Loucy (cell line): ENCODE measurements at regions not wholly inside any gene's neighbourhood (a gene's known extent, or its start where the extent isn't known, plus 50 kb on each side); places are given as distances from the start of the nearest gene placed in this dataset.

Experiments used
- H2AFZ ChIP-seq: fragments of 200-600 bp; sonication (generic); 2 replicates; pipeline ENCODE4 v1.6.0; 2016; ENCODE audit warnings: antibody characterized with exemption, mild to moderate bottlenecking, low read length, moderate library complexity
- H3F3A ChIP-seq: fragments of 200-600 bp; 2 replicates; pipeline ENCODE4 v1.6.0; 2016; ENCODE audit warnings: antibody characterized with exemption, low read depth, mild to moderate bottlenecking
- H3K27me3 ChIP-seq: fragments of 200-600 bp; sonication (generic); 2 replicates; pipeline ENCODE4 v1.6.1; 2014; ENCODE audit warnings: low read length, mild to moderate bottlenecking; ENCODE audit not compliant: insufficient read depth, poor library complexity, severe bottlenecking
- H3K36me3 ChIP-seq: fragments of 200-600 bp; sonication (generic); 2 replicates; pipeline ENCODE4 v1.6.1; 2016; ENCODE audit warnings: low read length; ENCODE audit not compliant: insufficient read depth
- H3K4me1 ChIP-seq: fragments of 200-600 bp; sonication (generic); 2 replicates; pipeline ENCODE4 v1.5.1; 2014; ENCODE audit warnings: low read length, mild to moderate bottlenecking; ENCODE audit not compliant: insufficient read depth, poor library complexity, severe bottlenecking
- H3K4me2 ChIP-seq: fragments of 200-600 bp; sonication (generic); 2 replicates; pipeline ENCODE4 v1.6.0; 2014; ENCODE audit warnings: antibody characterized with exemption, low read length, low read depth, mild to moderate bottlenecking; ENCODE audit not compliant: poor library complexity, severe bottlenecking
- H3K4me3 ChIP-seq: fragments of 200-600 bp; sonication (generic); 2 replicates; pipeline ENCODE4 v1.5.1; 2014; ENCODE audit warnings: low read length, mild to moderate bottlenecking, mixed read lengths; ENCODE audit not compliant: poor library complexity, severe bottlenecking
- H3K79me2 ChIP-seq: fragments of 200-600 bp; sonication (generic); 2 replicates; pipeline ENCODE4 v1.6.1; 2014; ENCODE audit warnings: low read length; ENCODE audit not compliant: insufficient read depth
- H3K9ac ChIP-seq: fragments of 200-600 bp; sonication (generic); 2 replicates; pipeline ENCODE4 v1.6.0; 2014; ENCODE audit warnings: mild to moderate bottlenecking, low read depth, low read length, moderate library complexity; ENCODE audit not compliant: poor library complexity, severe bottlenecking
- H3K9me2 ChIP-seq: fragments of 200-600 bp; sonication (generic); replicated peaks from 2 replicates; pipeline ENCODE4 v1.6.1; 2016; ENCODE audit warnings: low read depth, low read length, mixed read lengths
- H3K9me3 ChIP-seq: fragments of 200-600 bp; sonication (generic); 2 replicates; pipeline ENCODE4 v1.6.1; 2014; ENCODE audit warnings: mild to moderate bottlenecking, antibody characterized with exemption, low read length, low read depth; ENCODE audit not compliant: insufficient read depth
- H4K20me1 ChIP-seq: fragments of 200-600 bp; sonication (generic); 2 replicates; pipeline ENCODE4 v1.6.0; 2014; ENCODE audit warnings: antibody characterized with exemption, low read length, mild to moderate bottlenecking; ENCODE audit not compliant: insufficient read depth, poor library complexity, severe bottlenecking
- EZH2phosphoT487 ChIP-seq: fragments of 200-600 bp; IDR thresholded peaks from 2 replicates; pipeline ENCODE4 v1.6.1; 2018; ENCODE audit warnings: antibody characterized with exemption, mild to moderate bottlenecking, moderate library complexity, borderline replicate concordance
- TF ChIP-seq, protein P1 (sequence below): fragments of 200-600 bp; sonication (generic); conservative IDR thresholded peaks from 2 replicates; pipeline ENCODE4 v1.5.1; 2014; ENCODE audit warnings: mild to moderate bottlenecking, antibody characterized with exemption, low read length

DNA sequence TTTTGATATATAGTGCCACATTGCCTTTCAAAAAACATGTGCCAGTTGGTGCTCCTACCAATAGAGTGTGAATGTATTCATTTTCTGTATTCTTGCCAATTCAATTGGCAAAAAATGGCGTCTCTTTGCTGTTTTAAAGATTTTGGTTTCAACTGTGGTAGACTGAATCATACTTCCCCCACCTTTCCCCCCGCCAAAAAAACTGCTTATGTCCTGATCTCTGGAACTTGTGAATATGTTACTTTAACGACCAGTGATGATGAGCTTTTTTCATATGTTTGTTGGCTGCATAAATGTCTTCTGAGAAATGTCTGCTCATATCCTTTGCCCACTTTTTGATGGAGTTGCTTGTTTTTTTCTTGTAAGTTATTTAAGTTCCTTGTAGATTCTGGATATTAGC, 325.1 kb upstream of the KCNJ16 start:
- Histone ChIP-seq H3K36me3 (no peaks in the 10 kb centered on the region), H3K27me3 (no peaks in the 10 kb centered on the region), H3K4me1 (no peaks in the 10 kb centered on the region), H3K9me3 (no peaks in the 10 kb centered on the region), H3K79me2 (no peaks in the 10 kb centered on the region), H3F3A (no peaks in the 10 kb centered on the region), H3K4me3 (no peak overlapping the region), H3K9me2 (no peaks in the 10 kb centered on the region), H3K9ac (no peak overlapping the region), H4K20me1 (no peaks in the 10 kb centered on the region), H2AFZ (no peak overlapping the region), H3K4me2 (no peak overlapping the region)
- TF ChIP-seq EZH2phosphoT487: no peak
- TF ChIP-seq, protein P1, sequence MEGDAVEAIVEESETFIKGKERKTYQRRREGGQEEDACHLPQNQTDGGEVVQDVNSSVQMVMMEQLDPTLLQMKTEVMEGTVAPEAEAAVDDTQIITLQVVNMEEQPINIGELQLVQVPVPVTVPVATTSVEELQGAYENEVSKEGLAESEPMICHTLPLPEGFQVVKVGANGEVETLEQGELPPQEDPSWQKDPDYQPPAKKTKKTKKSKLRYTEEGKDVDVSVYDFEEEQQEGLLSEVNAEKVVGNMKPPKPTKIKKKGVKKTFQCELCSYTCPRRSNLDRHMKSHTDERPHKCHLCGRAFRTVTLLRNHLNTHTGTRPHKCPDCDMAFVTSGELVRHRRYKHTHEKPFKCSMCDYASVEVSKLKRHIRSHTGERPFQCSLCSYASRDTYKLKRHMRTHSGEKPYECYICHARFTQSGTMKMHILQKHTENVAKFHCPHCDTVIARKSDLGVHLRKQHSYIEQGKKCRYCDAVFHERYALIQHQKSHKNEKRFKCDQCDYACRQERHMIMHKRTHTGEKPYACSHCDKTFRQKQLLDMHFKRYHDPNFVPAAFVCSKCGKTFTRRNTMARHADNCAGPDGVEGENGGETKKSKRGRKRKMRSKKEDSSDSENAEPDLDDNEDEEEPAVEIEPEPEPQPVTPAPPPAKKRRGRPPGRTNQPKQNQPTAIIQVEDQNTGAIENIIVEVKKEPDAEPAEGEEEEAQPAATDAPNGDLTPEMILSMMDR: no peak

DNA sequence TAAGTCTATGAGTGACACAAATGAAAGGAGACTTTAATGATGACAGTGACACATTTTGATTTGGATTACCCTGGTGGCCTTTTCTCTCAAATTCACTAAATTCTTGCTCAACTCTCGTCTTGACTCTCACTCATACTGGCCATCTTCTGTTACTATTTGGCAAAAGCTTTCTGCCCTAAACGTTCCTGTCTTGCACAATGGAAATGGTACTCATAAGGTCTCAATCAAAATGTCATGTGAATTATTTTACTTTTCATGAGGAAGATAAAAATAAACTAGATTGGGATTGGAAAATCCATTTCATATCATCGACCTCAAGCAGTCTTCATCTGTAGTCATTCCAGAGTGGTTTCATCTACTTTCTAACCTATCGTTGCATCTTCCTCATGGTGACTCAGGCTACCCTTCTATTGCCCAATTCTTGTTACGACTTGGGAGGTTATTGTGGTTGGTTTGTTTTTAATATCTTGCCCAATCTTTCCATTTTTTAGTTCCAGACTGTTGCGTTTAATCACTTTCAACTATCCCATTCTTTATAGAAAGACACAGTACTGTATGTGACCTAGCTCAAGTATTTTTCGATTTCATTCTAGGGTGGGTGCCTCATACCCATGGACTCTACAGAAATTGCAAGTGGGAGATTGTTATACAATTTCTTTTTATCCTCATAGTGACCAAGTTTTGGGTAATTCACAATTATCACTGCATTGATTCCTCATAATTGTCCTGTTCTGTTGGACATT, 317.2 kb upstream of the KCNJ16 start:
- Histone ChIP-seq H3K9me3 (no peaks in the 10 kb centered on the region), H3K79me2 (no peaks in the 10 kb centered on the region), H2AFZ (no peak overlapping the region), H3K4me1 (no peaks in the 10 kb centered on the region), H3K9ac (no peak overlapping the region), H3F3A (no peaks in the 10 kb centered on the region), H3K4me2 (no peak overlapping the region), H4K20me1 (no peaks in the 10 kb centered on the region), H3K4me3 (no peak overlapping the region), H3K36me3 (no peaks in the 10 kb centered on the region), H3K27me3 (no peaks in the 10 kb centered on the region), H3K9me2 (no peaks in the 10 kb centered on the region)
- TF ChIP-seq, protein P1: no peak
- no peak for TF ChIP-seq EZH2phosphoT487

DNA sequence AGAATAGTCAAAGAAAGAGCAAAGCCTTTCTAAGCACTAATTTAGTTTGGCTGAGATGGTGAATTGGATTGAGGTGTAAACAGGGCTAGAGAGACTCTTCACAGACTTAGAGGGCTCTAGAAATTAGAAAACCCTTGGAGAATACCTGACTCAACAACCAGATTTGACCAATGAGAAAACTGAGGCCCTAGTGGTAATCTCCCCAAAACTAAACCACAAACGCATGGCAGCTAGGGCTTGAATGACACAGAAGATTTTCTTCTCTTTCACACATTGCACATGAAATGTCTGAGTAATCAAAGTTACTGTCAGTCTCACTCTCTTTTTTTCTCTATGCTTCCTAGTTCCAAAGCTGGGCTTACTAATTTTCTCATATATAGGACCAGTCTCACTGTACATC, 314.5 kb upstream of the KCNJ16 start:
- Histone ChIP-seq H3F3A (no peaks in the 10 kb centered on the region), H3K9me3 (no peaks in the 10 kb centered on the region), H3K4me3 (no peak overlapping the region)

More for the DNA sequence above, 314.5 kb upstream of the KCNJ16 start:
- Histone ChIP-seq H2AFZ (no peak overlapping the region), H3K4me1 (no peaks in the 10 kb centered on the region), H3K9ac (no peak overlapping the region), H3K79me2 (no peaks in the 10 kb centered on the region), H3K27me3 (no peaks in the 10 kb centered on the region), H4K20me1 (no peaks in the 10 kb centered on the region), H3K9me2 (no peaks in the 10 kb centered on the region), H3K36me3 (no peaks in the 10 kb centered on the region), H3K4me2 (no peak overlapping the region)
- TF ChIP-seq, protein P1: no peak
- TF ChIP-seq EZH2phosphoT487: no peak
